SHP77 treated with DMSO at 0.1 percent for 48 hours (cell line): ENCODE measurements at regions not wholly inside any gene's neighbourhood (a gene's known extent, or its start where the extent isn't known, plus 50 kb on each side); places are given as distances from the start of the nearest gene placed in this dataset.

Experiments
- DNase-seq: peaks from one replicate; lab custom pipeline; 2025; lab: John Stamatoyannopoulos, UW

GRCh38 chr2:105150231-105150630, 91.3 kb upstream of the GPR45 start:
- DNase-seq, result no peak

- DNase-seq, result no peak
These were observed 87.3 kb upstream of the GPR45 start for GRCh38 chr2:105154119-105154818.

- DNase-seq, result no peak
These were observed 85.4 kb upstream of the GPR45 start for GRCh38 chr2:105156166-105156565.

GRCh38 chr2:105158002-105158401, 83.5 kb upstream of the GPR45 start:
- DNase-seq, result no peak

GRCh38 chr2:105166688-105167087, 74.9 kb upstream of the GPR45 start:
- DNase-seq, result no peak

- DNase-seq, result no peak
These were observed 73.0 kb upstream of the GPR45 start for GRCh38 chr2:105168543-105168942.

- no peak for DNase-seq
These were observed 66.3 kb upstream of the GPR45 start for GRCh38 chr2:105175231-105175630.

- no peak for DNase-seq
These were observed 65.1 kb upstream of the GPR45 start for GRCh38 chr2:105176429-105176828.

- DNase-seq, result no peak
These were observed 64.5 kb upstream of the GPR45 start for GRCh38 chr2:105177008-105177407.

- no peak for DNase-seq
These were observed 63.8 kb upstream of the GPR45 start for GRCh38 chr2:105177536-105178254.

GRCh38 chr2:105179469-105180372, 61.8 kb upstream of the GPR45 start:
- DNase-seq, result peak; percentile 10

- DNase-seq, result no peak
These were observed 61.0 kb upstream of the GPR45 start for GRCh38 chr2:105180491-105180972.

- DNase-seq, result no peak
These were observed 60.3 kb upstream of the GPR45 start for GRCh38 chr2:105181282-105181681.

GRCh38 chr2:105183555-105184323, 57.8 kb upstream of the GPR45 start:
- DNase-seq, result no peak

GRCh38 chr2:105184420-105184819, 57.1 kb upstream of the GPR45 start:
- DNase-seq, result no peak

GRCh38 chr2:105186967-105187498, 54.5 kb upstream of the GPR45 start:
- DNase-seq, result no peak

- no peak for DNase-seq
These were observed 54.0 kb upstream of the GPR45 start for GRCh38 chr2:105187531-105187930.

- DNase-seq, result no peak
These were observed 53.2 kb upstream of the GPR45 start for GRCh38 chr2:105188343-105188742.
